SK-N-MC (cell line): ENCODE measurements at regions not wholly inside any gene's neighbourhood (a gene's known extent, or its start where the extent isn't known, plus 50 kb on each side); places are given as distances from the start of the nearest gene placed in this dataset.

Source experiments
- EZH2 ChIP-seq: fragments of 200-600 bp; sonication (generic); IDR thresholded peaks from one replicate; pipeline ENCODE4 v1.6.1; 2017; ENCODE audit warnings: antibody characterized with exemption
- POLR2AphosphoS5 ChIP-seq: IDR thresholded peaks from 2 replicates; pipeline ENCODE4 v1.6.1; 2012; ENCODE audit warnings: mild to moderate bottlenecking, low read depth, low read length, borderline replicate concordance

DNA sequence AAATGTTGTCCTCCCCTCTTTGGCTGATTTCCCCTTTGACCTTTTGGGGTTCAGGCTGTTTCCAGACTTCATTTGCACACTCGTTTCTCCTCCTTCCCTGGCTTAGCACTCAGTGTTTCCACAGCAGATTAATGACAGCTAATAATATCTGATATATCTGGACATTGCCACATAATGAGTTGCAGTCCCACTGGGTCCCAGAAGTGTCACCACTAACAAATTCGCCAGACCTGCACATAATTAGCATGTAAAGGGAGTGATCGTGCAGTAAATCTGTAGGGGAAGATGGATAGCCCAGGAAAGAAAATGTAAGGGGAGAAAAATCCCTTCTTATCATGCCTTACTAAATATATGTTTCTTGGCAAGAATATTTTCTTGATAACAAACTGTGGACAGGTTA, 922.1 kb downstream of the TFAP2A start:
- TF ChIP-seq EZH2 (no peak), POLR2AphosphoS5 (no peak)
